Thyroid gland (tissue), 4 donors: ENCODE measurements at regions not wholly inside any gene's neighbourhood (a gene's known extent, or its start where the extent isn't known, plus 50 kb on each side); places are given as distances from the start of the nearest gene placed in this dataset.

ENCODE experiments used
- CTCF ChIP-seq, 6 experiments: fragments of 200-600 bp in 3 of 6; fragments of 450-650 bp in 3 of 6; sonication (generic) in 3 of 6; IDR thresholded peaks; one replicate each; pipeline ENCODE4 v1.5.1; 2016 to 2019; ENCODE audit warnings: antibody characterized with exemption in 6 of 6, mild to moderate bottlenecking in 2 of 6, inconsistent platforms in 1 of 6, moderate library complexity in 1 of 6
- POLR2A ChIP-seq, 2 donors: fragments of 450-650 bp; IDR thresholded peaks; one replicate each; pipeline ENCODE4 v1.6.1; 2017; ENCODE audit warnings: antibody characterized with exemption in 2 of 2, mild to moderate bottlenecking in 2 of 2, moderate library complexity in 1 of 2

- TF ChIP-seq CTCF (IDR thresholded peaks at IDR 0.05) (no peak), POLR2A (IDR thresholded peaks at IDR 0.05) (no peak)
These were observed 148.5 kb upstream of the PDE10A start for GRCh38 chr6:165811512-165811911.
